Upper lobe of left lung (tissue), 4 donors: ENCODE measurements at regions not wholly inside any gene's neighbourhood (a gene's known extent, or its start where the extent isn't known, plus 50 kb on each side); places are given as distances from the start of the nearest gene placed in this dataset.

Experiments
- EP300 ChIP-seq, 4 donors: sonication (generic); formaldehyde crosslinking; IDR thresholded peaks; one replicate each; pipeline ENCODE4 v1.5.1; 2017; ENCODE audit warnings: antibody characterized with exemption in 4 of 4, control low read depth in 2 of 4
- POLR2A ChIP-seq, 4 donors: fragments of 450-650 bp; IDR thresholded peaks; one replicate each; pipeline ENCODE4 v1.5.1; 2016 to 2017; ENCODE audit warnings: antibody characterized with exemption in 4 of 4, mild to moderate bottlenecking in 2 of 4

DNA sequence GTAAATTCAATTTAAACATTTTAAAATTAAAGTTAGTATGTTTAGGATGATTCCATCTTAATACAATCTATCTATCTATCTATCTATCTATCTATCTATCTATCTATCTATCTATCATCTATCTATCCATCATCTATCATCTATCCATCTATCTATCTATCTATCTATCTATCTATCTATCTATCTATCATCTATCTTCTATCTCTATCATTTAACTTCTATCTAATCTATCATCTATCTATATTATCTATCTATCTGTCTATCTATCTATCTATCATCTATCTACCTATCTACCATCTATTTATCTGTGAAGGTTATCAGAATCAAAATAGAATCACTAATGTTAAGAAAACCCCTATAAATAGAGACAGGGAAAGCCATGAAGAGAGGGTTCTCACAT, 78.3 kb downstream of the RAMP3 start:
- TF ChIP-seq POLR2A (IDR thresholded peaks at IDR 0.05): no peak
- TF ChIP-seq EP300 (IDR thresholded peaks at IDR 0.05): no peak
